VCaP (cell line): ENCODE measurements at regions not wholly inside any gene's neighbourhood (a gene's known extent, or its start where the extent isn't known, plus 50 kb on each side); places are given as distances from the start of the nearest gene placed in this dataset.
"Not testable (repeated sequence)": the region's sequence is repeated elsewhere in the genome, so short reads cannot be mapped to it uniquely, and the experiment has no call there.

Experiments
- H3K27ac ChIP-seq: fragments of 450-650 bp; 2 replicates; pipeline ENCODE4 v1.5.1; 2017
- CTCF ChIP-seq: fragments of 450-650 bp; conservative IDR thresholded peaks from 2 replicates; pipeline ENCODE4 v1.5.1; 2017; ENCODE audit warnings: mild to moderate bottlenecking, moderate library complexity

GRCh38 chr16:29237971-29238370 lies 168.5 kb downstream of the NPIPB11 start:
- TF ChIP-seq CTCF: no peak
- no peak overlapping the region for H3K27ac ChIP-seq

GRCh38 chr16:29237495-29237894 lies 169.0 kb downstream of the NPIPB11 start:
- H3K27ac ChIP-seq: not testable (repeated sequence)

GRCh38 chr16:29237023-29237422 lies 169.5 kb downstream of the NPIPB11 start:
- not testable (repeated sequence) for H3K27ac ChIP-seq

GRCh38 chr16:29235836-29236370 lies 170.6 kb downstream of the NPIPB11 start:
- H3K27ac ChIP-seq: not testable (repeated sequence)

GRCh38 chr16:29234536-29235275 lies 171.8 kb downstream of the NPIPB11 start:
- H3K27ac ChIP-seq: not testable (repeated sequence)

GRCh38 chr16:29233705-29234404 lies 172.7 kb downstream of the NPIPB11 start:
- H3K27ac ChIP-seq: not testable (repeated sequence)

- TF ChIP-seq CTCF: no peak
Measured at GRCh38 chr16:29232811-29233704, 173.5 kb downstream of the NPIPB11 start.

GRCh38 chr16:29232160-29232705 lies 174.3 kb downstream of the NPIPB11 start:
- not testable (repeated sequence) for H3K27ac ChIP-seq

More at GRCh38 chr16:29232811-29233704, 173.5 kb downstream of the NPIPB11 start:
- no peak overlapping the region for H3K27ac ChIP-seq

- no peak overlapping the region for H3K27ac ChIP-seq
- no peak for TF ChIP-seq CTCF
Measured at GRCh38 chr16:29231244-29231643, 175.3 kb downstream of the NPIPB11 start.

- TF ChIP-seq CTCF: no peak
- no peak overlapping the region for H3K27ac ChIP-seq
Measured at GRCh38 chr16:29230671-29231096, 175.8 kb downstream of the NPIPB11 start.

GRCh38 chr16:29230006-29230668 lies 176.4 kb downstream of the NPIPB11 start:
- H3K27ac ChIP-seq: not testable (repeated sequence)

GRCh38 chr16:29229616-29230005 lies 176.9 kb downstream of the NPIPB11 start:
- not testable (repeated sequence) for H3K27ac ChIP-seq

GRCh38 chr16:29228664-29229611 lies 177.6 kb downstream of the NPIPB11 start:
- not testable (repeated sequence) for H3K27ac ChIP-seq
